Endodermal cell (in vitro differentiated cells): ENCODE measurements at regions not wholly inside any gene's neighbourhood (a gene's known extent, or its start where the extent isn't known, plus 50 kb on each side); places are given as distances from the start of the nearest gene placed in this dataset.

Experiments used
- DNase-seq: peaks from one replicate; pipeline ENCODE4 v3.0.0-alpha.2; 2017
- H3K27ac ChIP-seq: 2 replicates; pipeline ENCODE4 v1.5.1; 2013; ENCODE audit warnings: mild to moderate bottlenecking, low read depth, low read length, moderate library complexity
- H3K27me3 ChIP-seq: 2 replicates; pipeline ENCODE4 v1.6.1; 2013; ENCODE audit warnings: mild to moderate bottlenecking, low read length, moderate library complexity; ENCODE audit not compliant: insufficient read depth, control insufficient read depth, poor library complexity, severe bottlenecking
- H3K36me3 ChIP-seq: 2 replicates; pipeline ENCODE4 v1.7.0; 2013; ENCODE audit warnings: mild to moderate bottlenecking, low read length, moderate library complexity; ENCODE audit not compliant: control insufficient read depth, insufficient read depth
- H3K4me1 ChIP-seq: one replicate; pipeline ENCODE4 v1.7.0; 2013; ENCODE audit warnings: low read length; ENCODE audit not compliant: control insufficient read depth, insufficient read depth
- H3K4me3 ChIP-seq: 2 replicates; pipeline ENCODE4 v1.5.1; 2013; ENCODE audit warnings: mild to moderate bottlenecking, low read length, moderate library complexity
- H3K9ac ChIP-seq: 2 replicates; pipeline ENCODE4 v1.6.1; 2013; ENCODE audit warnings: mild to moderate bottlenecking, low read length, moderate library complexity; ENCODE audit not compliant: poor library complexity, severe bottlenecking; ENCODE audit errors: extremely low read depth
- H3K9me3 ChIP-seq: 2 replicates; pipeline ENCODE4 v1.6.1; 2013; ENCODE audit warnings: mild to moderate bottlenecking, low read length, moderate library complexity; ENCODE audit not compliant: control insufficient read depth
- H3K27ac Mint-ChIP-seq: 2 replicates; pipeline ENCODE4 v1.8.0; 2020; ENCODE audit warnings: mixed read lengths
- H3K27me3 Mint-ChIP-seq: 2 replicates; pipeline ENCODE4 v1.8.0; 2021; ENCODE audit warnings: mild to moderate bottlenecking, mixed read lengths; ENCODE audit not compliant: insufficient read depth
- H3K36me3 Mint-ChIP-seq: 2 replicates; pipeline ENCODE4 v1.8.0; 2020; ENCODE audit warnings: low read depth, mixed read lengths
- H3K4me1 Mint-ChIP-seq: 2 replicates; pipeline ENCODE4 v1.8.0; 2020; ENCODE audit warnings: mixed read lengths
- H3K4me3 Mint-ChIP-seq: 2 replicates; pipeline ENCODE4 v1.8.0; 2020; ENCODE audit warnings: mild to moderate bottlenecking, moderate library complexity, mixed read lengths
- H3K9me3 Mint-ChIP-seq: 2 replicates; pipeline ENCODE4 v1.8.0; 2020; ENCODE audit warnings: mild to moderate bottlenecking, mixed read lengths
- WGBS, 2 experiments: methylation state at CpG; one replicate each; pipeline versions ENCODE4 v1.1.5 to v1.1.7; 2013; ENCODE audit warnings: missing lambda C conversion rate in 2 of 2, mixed read lengths in 1 of 2; ENCODE audit not compliant: insufficient coverage in 1 of 2, insufficient read length in 1 of 2; 5-methylcytosine and 5-hydroxymethylcytosine counted together
- TF ChIP-seq, protein P1 (sequence below): fragments of 200-600 bp; sonication (generic); conservative IDR thresholded peaks from 2 replicates; pipeline ENCODE4 v1.5.0; 2021; ENCODE audit warnings: antibody characterized with exemption, mild to moderate bottlenecking

DNA sequence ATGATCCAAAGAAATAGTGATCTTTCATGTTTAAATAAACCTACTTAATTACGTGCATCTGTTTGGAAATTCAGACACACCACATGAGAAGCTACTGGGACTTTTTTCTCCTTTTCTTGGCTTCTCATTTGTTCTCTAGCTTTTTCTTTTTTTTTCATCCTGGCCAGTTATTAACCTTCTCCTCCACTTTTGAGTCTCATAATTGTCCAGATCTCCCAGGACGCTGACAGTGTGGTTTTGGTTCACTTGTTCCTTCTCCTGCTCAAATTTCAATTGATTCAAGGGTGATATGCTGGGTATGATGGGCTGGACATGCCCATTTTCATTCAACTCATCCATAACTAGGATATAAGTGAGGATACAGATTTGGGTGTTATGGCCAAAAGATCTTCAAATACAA is 152.3 kb downstream of the TM9SF2 start:
- Mint-ChIP-seq H3K9me3 (no peaks in the 10 kb centered on the region), H3K4me1 (peaks cover 25% of the 10 kb centered on the region), H3K36me3 (no peaks in the 10 kb centered on the region), H3K27ac (no peak overlapping the region), H3K27me3 (no peaks in the 10 kb centered on the region), H3K4me3 (no peak overlapping the region)
- Histone ChIP-seq H3K4me1 (peaks cover 14% of the 10 kb centered on the region), H3K27ac (no peak overlapping the region), H3K9me3 (no peaks in the 10 kb centered on the region), H3K36me3 (no peaks in the 10 kb centered on the region), H3K4me3 (no peak overlapping the region), H3K27me3 (no peaks in the 10 kb centered on the region), H3K9ac (no peak overlapping the region)
- 52 to 91% methylated on average over 1 to 2 of the region's 2 CpGs for WGBS, 2 experiments
- no peak for DNase-seq
- TF ChIP-seq, protein P1, sequence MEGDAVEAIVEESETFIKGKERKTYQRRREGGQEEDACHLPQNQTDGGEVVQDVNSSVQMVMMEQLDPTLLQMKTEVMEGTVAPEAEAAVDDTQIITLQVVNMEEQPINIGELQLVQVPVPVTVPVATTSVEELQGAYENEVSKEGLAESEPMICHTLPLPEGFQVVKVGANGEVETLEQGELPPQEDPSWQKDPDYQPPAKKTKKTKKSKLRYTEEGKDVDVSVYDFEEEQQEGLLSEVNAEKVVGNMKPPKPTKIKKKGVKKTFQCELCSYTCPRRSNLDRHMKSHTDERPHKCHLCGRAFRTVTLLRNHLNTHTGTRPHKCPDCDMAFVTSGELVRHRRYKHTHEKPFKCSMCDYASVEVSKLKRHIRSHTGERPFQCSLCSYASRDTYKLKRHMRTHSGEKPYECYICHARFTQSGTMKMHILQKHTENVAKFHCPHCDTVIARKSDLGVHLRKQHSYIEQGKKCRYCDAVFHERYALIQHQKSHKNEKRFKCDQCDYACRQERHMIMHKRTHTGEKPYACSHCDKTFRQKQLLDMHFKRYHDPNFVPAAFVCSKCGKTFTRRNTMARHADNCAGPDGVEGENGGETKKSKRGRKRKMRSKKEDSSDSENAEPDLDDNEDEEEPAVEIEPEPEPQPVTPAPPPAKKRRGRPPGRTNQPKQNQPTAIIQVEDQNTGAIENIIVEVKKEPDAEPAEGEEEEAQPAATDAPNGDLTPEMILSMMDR = no peak

DNA sequence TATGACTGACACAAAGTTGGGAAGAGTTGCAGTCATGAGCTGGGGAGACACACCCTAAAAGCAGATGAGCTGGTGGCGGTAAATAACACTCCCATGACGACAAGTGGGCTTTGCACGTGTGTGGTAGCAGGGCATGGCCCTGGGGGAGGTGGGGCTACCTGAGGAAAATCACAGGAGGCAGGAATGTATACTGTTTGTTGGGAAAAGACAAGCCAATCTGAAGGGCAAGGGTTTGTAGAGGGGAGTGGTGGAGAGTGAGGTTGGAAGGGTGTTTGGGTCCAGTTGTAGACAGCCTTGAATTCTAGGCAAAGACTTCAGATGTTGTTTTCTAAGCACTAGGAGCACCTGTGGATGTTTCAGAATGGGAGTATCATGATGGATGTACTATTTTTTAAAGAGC is 151.6 kb downstream of the TM9SF2 start:
- H3K27me3 Mint-ChIP-seq = no peaks in the 10 kb centered on the region
- peaks cover 24% of the 10 kb centered on the region for H3K4me1 Mint-ChIP-seq
- no peaks in the 10 kb centered on the region for H3K9me3 ChIP-seq
- no peaks in the 10 kb centered on the region for H3K36me3 Mint-ChIP-seq
- H3K4me3 ChIP-seq = no peak overlapping the region
- WGBS, 2 experiments = 87 to 92% methylated on average over 3 of the region's 3 CpGs
- no peak for DNase-seq
- TF ChIP-seq, protein P1 = no peak
- H3K4me3 Mint-ChIP-seq = no peak overlapping the region
- H3K4me1 ChIP-seq = peaks cover 10% of the 10 kb centered on the region
- H3K36me3 ChIP-seq = no peaks in the 10 kb centered on the region
- H3K27ac Mint-ChIP-seq = no peak overlapping the region
- no peaks in the 10 kb centered on the region for H3K27me3 ChIP-seq
- H3K9me3 Mint-ChIP-seq = no peaks in the 10 kb centered on the region
- H3K9ac ChIP-seq = no peak overlapping the region
- H3K27ac ChIP-seq = no peak overlapping the region

DNA sequence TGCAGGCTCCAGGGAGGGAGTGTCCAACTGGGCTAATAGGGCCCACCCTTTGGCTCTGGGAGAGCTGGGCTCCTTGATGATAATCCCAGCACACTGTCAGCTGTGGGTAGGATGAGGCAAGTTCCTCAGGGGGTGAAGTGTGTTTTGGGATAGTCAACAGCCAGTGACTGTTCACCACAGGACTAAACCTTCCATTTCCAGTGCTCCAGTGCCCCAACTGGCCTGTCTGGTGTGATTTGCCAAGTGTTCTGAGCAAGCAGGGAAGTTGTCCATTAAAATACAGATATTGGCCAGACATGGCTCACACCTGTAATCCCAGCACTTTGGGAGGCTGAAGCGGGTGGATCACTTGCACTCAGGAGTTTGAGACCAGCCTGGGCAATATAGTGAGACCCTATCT is 150.9 kb downstream of the TM9SF2 start:
- no peak for DNase-seq
- Histone ChIP-seq H3K9me3 (no peaks in the 10 kb centered on the region), H3K9ac (no peak overlapping the region), H3K36me3 (no peaks in the 10 kb centered on the region), H3K27ac (no peak overlapping the region), H3K4me3 (no peak overlapping the region), H3K4me1 (peaks cover 3% of the 10 kb centered on the region), H3K27me3 (no peaks in the 10 kb centered on the region)
- Mint-ChIP-seq H3K27me3 (no peaks in the 10 kb centered on the region), H3K4me3 (no peak overlapping the region), H3K9me3 (no peaks in the 10 kb centered on the region), H3K27ac (no peak overlapping the region), H3K4me1 (peaks cover 22% of the 10 kb centered on the region), H3K36me3 (no peaks in the 10 kb centered on the region)
- TF ChIP-seq, protein P1 = no peak
- 86 to 100% methylated on average over 1 of the region's 1 CpG for WGBS, 2 experiments
